Smooth muscle cell (in vitro differentiated cells): ENCODE measurements at regions not wholly inside any gene's neighbourhood (a gene's known extent, or its start where the extent isn't known, plus 50 kb on each side); places are given as distances from the start of the nearest gene placed in this dataset.

Experiments used
- DNase-seq: peaks from one replicate; lab custom pipeline; 2025; ENCODE audit not compliant: unreplicated experiment; lab: John Stamatoyannopoulos, UW
- H2AFZ ChIP-seq: fragments of 200-600 bp; sonication (generic); 2 replicates; pipeline ENCODE4 v1.6.0; 2016; ENCODE audit warnings: antibody characterized with exemption, low read depth, mild to moderate bottlenecking
- H3F3A ChIP-seq: fragments of 200-600 bp; sonication (generic); 2 replicates; pipeline ENCODE4 v1.6.0; 2017; ENCODE audit warnings: antibody characterized with exemption, low read depth
- H3K27ac ChIP-seq: fragments of 200-600 bp; sonication (generic); 2 replicates; pipeline ENCODE4 v1.5.1; 2016; ENCODE audit warnings: low read depth, mild to moderate bottlenecking
- H3K27me3 ChIP-seq: fragments of 200-600 bp; sonication (generic); 2 replicates; pipeline ENCODE4 v1.6.1; 2016; ENCODE audit warnings: low read depth, mild to moderate bottlenecking
- H3K36me3 ChIP-seq: fragments of 200-600 bp; sonication (generic); 2 replicates; pipeline ENCODE4 v1.5.1; 2016; ENCODE audit warnings: low read depth
- H3K4me1 ChIP-seq: fragments of 200-600 bp; sonication (generic); 2 replicates; pipeline ENCODE4 v1.5.1; 2016; ENCODE audit warnings: low read depth
- H3K4me2 ChIP-seq: fragments of 200-600 bp; sonication (generic); 2 replicates; pipeline ENCODE4 v1.6.0; 2016; ENCODE audit warnings: mild to moderate bottlenecking
- H3K4me3 ChIP-seq: fragments of 200-600 bp; sonication (generic); 2 replicates; pipeline ENCODE4 v1.5.1; 2016; ENCODE audit warnings: mild to moderate bottlenecking
- H3K79me2 ChIP-seq: fragments of 200-600 bp; sonication (generic); 2 replicates; pipeline ENCODE4 v1.6.0; 2016; ENCODE audit warnings: low read depth, mild to moderate bottlenecking
- H3K9ac ChIP-seq: fragments of 200-600 bp; sonication (generic); 2 replicates; pipeline ENCODE4 v1.6.0; 2016; ENCODE audit warnings: low read depth
- H3K9me3 ChIP-seq: fragments of 200-600 bp; sonication (generic); replicated peaks from 2 replicates; pipeline ENCODE4 v1.5.1; 2016; ENCODE audit warnings: low read depth
- H4K20me1 ChIP-seq: fragments of 200-600 bp; sonication (generic); 2 replicates; pipeline ENCODE4 v1.6.0; 2016; ENCODE audit warnings: low read depth
- CTCF ChIP-seq: fragments of 200-600 bp; sonication (generic); IDR thresholded peaks from 2 replicates; pipeline ENCODE4 v1.5.1; 2017; ENCODE audit warnings: borderline replicate concordance, mild to moderate bottlenecking, antibody characterized with exemption; ENCODE audit not compliant: insufficient read depth, poor library complexity, severe bottlenecking
- WGBS: methylation state at CpG from one replicate; pipeline ENCODE4 v1.1.7; 2016; ENCODE audit warnings: low lambda C conversion rate; 5-methylcytosine and 5-hydroxymethylcytosine counted together

GRCh38 chr15:87793725-87794124 lies 462.8 kb downstream of the NTRK3 start:
- Histone ChIP-seq H3K36me3 (no peaks in the 10 kb centered on the region), H3K27me3 (no peaks in the 10 kb centered on the region), H3K4me2 (no peak overlapping the region), H3K27ac (no peak overlapping the region), H3K9ac (no peak overlapping the region), H2AFZ (no peak overlapping the region), H3K4me1 (no peaks in the 10 kb centered on the region), H4K20me1 (no peaks in the 10 kb centered on the region), H3K4me3 (no peak overlapping the region), H3K9me3 (no peaks in the 10 kb centered on the region), H3F3A (no peaks in the 10 kb centered on the region), H3K79me2 (no peaks in the 10 kb centered on the region)
- DNase-seq = no peak
- no peak for TF ChIP-seq CTCF
- 69% methylated on average over 4 of the region's 4 CpGs for WGBS

GRCh38 chr15:87792250-87793040 lies 464.1 kb downstream of the NTRK3 start:
- peak overlapping the region; percentile 64 for H3K4me2 ChIP-seq

GRCh38 chr15:87781959-87782625 lies 474.4 kb downstream of the NTRK3 start:
- Histone ChIP-seq H3K4me2 (no peak overlapping the region), H4K20me1 (no peaks in the 10 kb centered on the region), H3K4me3 (no peak overlapping the region), H3K9me3 (no peaks in the 10 kb centered on the region), H3K27me3 (no peaks in the 10 kb centered on the region), H3K79me2 (no peaks in the 10 kb centered on the region), H3K36me3 (no peaks in the 10 kb centered on the region), H2AFZ (no peak overlapping the region), H3K27ac (no peak overlapping the region), H3K4me1 (no peaks in the 10 kb centered on the region), H3K9ac (no peak overlapping the region), H3F3A (no peaks in the 10 kb centered on the region)
- TF ChIP-seq CTCF = no peak
- 76% methylated on average over 5 of the region's 5 CpGs for WGBS
- no peak for DNase-seq

More at GRCh38 chr15:87792250-87793040, 464.1 kb downstream of the NTRK3 start:
- Histone ChIP-seq H4K20me1 (no peaks in the 10 kb centered on the region), H3K79me2 (no peaks in the 10 kb centered on the region), H3F3A (no peaks in the 10 kb centered on the region), H3K9ac (no peak overlapping the region), H3K4me3 (no peak overlapping the region), H3K4me1 (no peaks in the 10 kb centered on the region), H3K27ac (no peak overlapping the region), H3K36me3 (no peaks in the 10 kb centered on the region), H3K27me3 (no peaks in the 10 kb centered on the region), H2AFZ (no peak overlapping the region), H3K9me3 (no peaks in the 10 kb centered on the region)
- WGBS = 37% methylated on average over 6 of the region's 6 CpGs
- TF ChIP-seq CTCF = no peak
- DNase-seq = no peak
